ENCODE measurements at regions not wholly inside any gene's neighbourhood (a gene's known extent, or its start where the extent isn't known, plus 50 kb on each side); places are given as distances from the start of the nearest gene placed in this dataset.
"Not testable (repeated sequence)": the region's sequence is repeated elsewhere in the genome, so short reads cannot be mapped to it uniquely, and the experiment has no call there.

GRCh38 chr3:151591441-151591840 is 130.6 kb upstream of the IGSF10 start:
- ATAC-seq (no peak), DNase-seq (no peak)
- H3K9me3 Mint-ChIP-seq (ENCODE audit: insufficient read depth) = no peaks in the 10 kb centered on the region
- ChIA-PET CTCF (no interaction called here), POLR2A (interaction anchor here (0.6 kb wide), 1 partner anchor 1075 kb away, joined by 3 read pairs; no protein-coding TSS in a partner anchor)
- H3K4me3 Mint-ChIP-seq = no peak overlapping the region
- peaks cover 5% of the 10 kb centered on the region for H3K27me3 Mint-ChIP-seq (ENCODE audit: low read depth)
- no peaks in the 10 kb centered on the region for H3K36me3 Mint-ChIP-seq (ENCODE audit: low read depth)
- no peaks in the 10 kb centered on the region for H3K4me1 Mint-ChIP-seq (ENCODE audit: low read depth)
- no peak overlapping the region for H3K27ac Mint-ChIP-seq

DNA sequence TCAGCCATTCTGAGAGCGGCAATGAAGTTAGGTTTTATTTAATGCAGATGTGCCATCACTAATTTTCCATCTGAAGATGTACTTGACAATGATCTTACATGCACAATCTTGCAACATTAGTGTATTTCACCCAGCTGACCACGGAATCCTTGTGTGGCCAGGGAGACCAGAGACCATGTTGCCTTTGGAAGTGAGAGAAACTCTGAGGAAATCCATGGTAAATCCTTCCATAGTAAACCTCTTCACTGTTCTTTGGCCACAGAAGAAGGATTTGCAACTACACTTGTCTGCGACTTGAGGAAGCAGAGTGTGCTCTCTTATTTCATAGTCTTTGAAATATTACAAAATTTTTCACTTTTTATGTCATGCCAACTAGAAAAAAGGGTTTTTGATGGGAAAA is 128.4 kb upstream of the IGSF10 start:
- H3K27me3 Mint-ChIP-seq (ENCODE audit: low read depth) = peaks cover 5% of the 10 kb centered on the region
- H3K36me3 Mint-ChIP-seq (ENCODE audit: low read depth) = no peaks in the 10 kb centered on the region
- no peaks in the 10 kb centered on the region for H3K4me1 Mint-ChIP-seq (ENCODE audit: low read depth)
- CTCF ChIA-PET = no interaction called here
- no peaks in the 10 kb centered on the region for H3K9me3 Mint-ChIP-seq (ENCODE audit: insufficient read depth)
- DNase-seq (no peak), ATAC-seq (no peak)
- POLR2A ChIA-PET = no interaction called here
- no peak overlapping the region for H3K27ac Mint-ChIP-seq
- no peak overlapping the region for H3K4me3 Mint-ChIP-seq

DNA sequence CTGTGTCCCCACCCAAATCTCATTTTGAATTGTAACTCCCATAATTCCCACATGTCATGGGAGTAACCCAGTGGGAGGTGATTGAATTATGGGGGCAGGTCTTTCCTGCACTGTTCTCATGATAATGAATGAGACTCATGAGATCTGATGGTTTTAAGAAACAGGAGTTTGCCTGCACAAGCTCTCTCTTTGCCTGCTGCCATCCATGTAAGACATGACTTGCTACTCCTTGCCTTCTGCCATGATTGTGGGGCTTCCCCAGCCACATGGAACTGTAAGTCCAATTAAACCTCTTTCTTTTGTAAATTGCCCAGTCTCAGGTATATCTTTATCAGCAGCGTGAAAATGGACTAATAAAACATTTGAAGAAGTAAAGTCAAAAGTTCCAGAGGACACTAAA is 126.8 kb upstream of the IGSF10 start:
- H3K27me3 Mint-ChIP-seq (ENCODE audit: low read depth); H3K36me3 Mint-ChIP-seq (ENCODE audit: low read depth); ATAC-seq; H3K4me1 Mint-ChIP-seq (ENCODE audit: low read depth); H3K4me3 Mint-ChIP-seq; CTCF ChIA-PET; DNase-seq; H3K9me3 Mint-ChIP-seq (ENCODE audit: insufficient read depth); POLR2A ChIA-PET; H3K27ac Mint-ChIP-seq: not testable (repeated sequence)

GRCh38 chr3:151584566-151584965 is 123.7 kb upstream of the IGSF10 start:
- no peaks in the 10 kb centered on the region for H3K27me3 Mint-ChIP-seq (ENCODE audit: low read depth)
- CTCF ChIA-PET = interaction anchor here (1.0 kb wide), 1 partner anchor 14 kb away, joined by 3 read pairs; no protein-coding TSS in a partner anchor
- no peak for ATAC-seq
- H3K4me1 Mint-ChIP-seq (ENCODE audit: low read depth) = no peaks in the 10 kb centered on the region
- no peak overlapping the region for H3K27ac Mint-ChIP-seq
- POLR2A ChIA-PET = no interaction called here
- H3K9me3 Mint-ChIP-seq (ENCODE audit: insufficient read depth) = no peaks in the 10 kb centered on the region
- no peak overlapping the region for H3K4me3 Mint-ChIP-seq
- no peaks in the 10 kb centered on the region for H3K36me3 Mint-ChIP-seq (ENCODE audit: low read depth)
- DNase-seq = no peak

GRCh38 chr3:151581035-151581434 is 120.2 kb upstream of the IGSF10 start:
- H3K4me1 Mint-ChIP-seq (ENCODE audit: low read depth) = no peaks in the 10 kb centered on the region
- no peak for ATAC-seq
- ChIA-PET CTCF (no interaction called here), POLR2A (no interaction called here)
- no peak overlapping the region for H3K4me3 Mint-ChIP-seq
- H3K9me3 Mint-ChIP-seq (ENCODE audit: insufficient read depth) = no peaks in the 10 kb centered on the region
- no peak overlapping the region for H3K27ac Mint-ChIP-seq
- H3K36me3 Mint-ChIP-seq (ENCODE audit: low read depth) = no peaks in the 10 kb centered on the region
- peaks cover 2% of the 10 kb centered on the region for H3K27me3 Mint-ChIP-seq (ENCODE audit: low read depth)
- no peak for DNase-seq

DNA sequence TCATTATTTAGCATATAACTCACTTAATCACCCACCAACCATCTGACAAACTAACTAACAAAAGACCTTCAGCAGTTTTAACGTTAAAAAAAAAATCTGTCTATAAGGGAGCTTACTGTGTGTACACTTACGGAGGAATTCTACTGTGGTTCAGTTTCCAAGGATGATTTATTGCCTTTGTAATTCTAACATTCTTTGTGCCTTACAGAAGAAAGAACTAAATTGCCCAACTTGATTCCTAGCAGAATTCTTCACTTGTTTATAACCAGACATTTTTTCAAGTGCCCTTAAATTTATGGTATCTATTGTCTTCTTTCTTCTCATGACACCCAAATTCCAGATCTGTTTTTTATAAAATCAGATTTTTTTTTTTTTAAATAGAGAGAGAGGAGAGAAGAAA is 119.7 kb upstream of the IGSF10 start:
- Mint-ChIP-seq H3K36me3 (ENCODE audit: low read depth) (no peaks in the 10 kb centered on the region), H3K4me3 (no peak overlapping the region), H3K27me3 (ENCODE audit: low read depth) (peaks cover 2% of the 10 kb centered on the region), H3K9me3 (ENCODE audit: insufficient read depth) (no peaks in the 10 kb centered on the region), H3K4me1 (ENCODE audit: low read depth) (no peaks in the 10 kb centered on the region), H3K27ac (no peak overlapping the region)
- ATAC-seq = no peak
- CTCF ChIA-PET = no interaction called here
- DNase-seq = no peak
- POLR2A ChIA-PET = no interaction called here

DNA sequence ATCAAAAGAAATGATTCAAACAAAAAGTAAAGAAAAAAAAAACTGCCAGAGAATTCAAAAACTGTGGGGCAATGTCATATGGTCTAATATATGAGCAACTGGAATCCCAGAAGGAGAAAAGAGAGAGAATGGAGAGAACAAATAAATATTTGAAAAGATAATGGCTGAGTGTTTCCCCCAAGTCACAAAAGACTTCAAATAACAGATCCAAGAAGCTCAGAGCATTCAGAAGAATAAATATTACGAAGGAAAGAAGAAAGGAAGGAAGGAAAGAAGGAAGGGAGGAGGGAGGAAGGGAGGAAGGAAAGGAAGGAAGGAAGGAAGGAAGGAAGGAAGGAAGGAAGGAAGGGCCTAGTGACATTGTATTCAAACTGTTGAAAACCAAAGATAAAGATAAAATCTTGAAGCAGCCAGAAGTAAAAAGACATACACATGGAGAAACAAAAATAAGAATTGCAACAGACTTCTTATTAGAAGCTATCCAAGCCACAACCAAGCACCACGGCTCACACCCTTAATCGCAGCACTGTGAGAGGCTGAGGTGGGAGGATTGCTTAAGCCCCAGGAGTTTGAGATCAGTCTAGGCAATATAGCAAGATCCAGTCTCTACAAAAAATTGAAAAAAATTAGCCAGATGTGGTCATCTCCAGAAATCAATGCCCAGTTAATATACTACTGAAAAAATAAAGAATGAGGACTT is 118.9 kb upstream of the IGSF10 start:
- Mint-ChIP-seq H3K27me3 (ENCODE audit: low read depth) (peaks cover 2% of the 10 kb centered on the region), H3K9me3 (ENCODE audit: insufficient read depth) (no peaks in the 10 kb centered on the region), H3K4me3 (no peak overlapping the region), H3K27ac (no peak overlapping the region), H3K36me3 (ENCODE audit: low read depth) (no peaks in the 10 kb centered on the region), H3K4me1 (ENCODE audit: low read depth) (no peaks in the 10 kb centered on the region)
- no peak for DNase-seq
- no peak for ATAC-seq
- ChIA-PET POLR2A (no interaction called here), CTCF (interaction anchor here (0.6 kb wide), 1 partner anchor 344 kb away, joined by 4 read pairs; no protein-coding TSS in a partner anchor)

- H3K9me3 Mint-ChIP-seq (ENCODE audit: insufficient read depth) = no peaks in the 10 kb centered on the region
- peaks cover 2% of the 10 kb centered on the region for H3K27me3 Mint-ChIP-seq (ENCODE audit: low read depth)
- ChIA-PET POLR2A (no interaction called here), CTCF (no interaction called here)
- DNase-seq (no peak), ATAC-seq (no peak)
- H3K27ac Mint-ChIP-seq = no peak overlapping the region
- H3K4me3 Mint-ChIP-seq = no peak overlapping the region
- H3K4me1 Mint-ChIP-seq (ENCODE audit: low read depth) = no peaks in the 10 kb centered on the region
- H3K36me3 Mint-ChIP-seq (ENCODE audit: low read depth) = no peaks in the 10 kb centered on the region
Measured at GRCh38 chr3:151578495-151578894, 117.6 kb upstream of the IGSF10 start.

DNA sequence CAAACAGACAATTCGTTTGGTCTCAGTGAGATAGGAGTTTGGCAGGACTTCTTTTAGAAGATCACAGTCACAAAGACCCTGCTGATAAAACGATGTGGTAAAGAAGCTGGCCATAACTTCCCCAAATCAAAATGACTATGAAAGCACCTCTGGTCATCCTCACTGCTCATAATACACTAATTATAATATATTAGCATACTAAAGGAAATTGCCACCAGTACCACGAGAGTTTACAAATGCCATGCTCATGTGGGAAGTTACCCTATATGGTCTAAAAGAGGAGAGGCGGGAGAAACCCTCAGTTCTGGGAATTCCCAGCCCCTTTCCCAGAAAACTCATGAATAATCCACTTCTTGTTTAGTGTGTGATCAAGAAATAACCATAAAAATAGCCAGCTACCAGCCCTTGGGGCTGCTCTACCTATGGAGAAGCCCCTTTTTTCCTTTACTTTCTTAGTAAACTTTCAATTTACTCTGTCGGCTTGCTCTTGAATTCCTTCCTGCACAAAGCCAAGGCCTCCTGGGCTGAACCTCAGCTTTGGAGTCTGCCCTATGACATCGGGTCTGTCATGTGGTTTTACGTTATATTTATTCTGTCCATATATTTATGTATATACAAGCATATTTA is 115.8 kb upstream of the IGSF10 start:
- ATAC-seq (no peak), DNase-seq (no peak)
- H3K4me3 Mint-ChIP-seq = no peak overlapping the region
- ChIA-PET POLR2A (no interaction called here), CTCF (no interaction called here)
- no peaks in the 10 kb centered on the region for H3K4me1 Mint-ChIP-seq (ENCODE audit: low read depth)
- H3K27me3 Mint-ChIP-seq (ENCODE audit: low read depth) = peaks cover 2% of the 10 kb centered on the region
- H3K36me3 Mint-ChIP-seq (ENCODE audit: low read depth) = no peaks in the 10 kb centered on the region
- no peaks in the 10 kb centered on the region for H3K9me3 Mint-ChIP-seq (ENCODE audit: insufficient read depth)
- H3K27ac Mint-ChIP-seq = no peak overlapping the region

- Mint-ChIP-seq H3K4me3 (no peak overlapping the region), H3K27me3 (ENCODE audit: low read depth) (no peaks in the 10 kb centered on the region), H3K9me3 (ENCODE audit: insufficient read depth) (no peaks in the 10 kb centered on the region), H3K36me3 (ENCODE audit: low read depth) (no peaks in the 10 kb centered on the region), H3K4me1 (ENCODE audit: low read depth) (no peaks in the 10 kb centered on the region), H3K27ac (no peak overlapping the region)
- ATAC-seq (no peak), DNase-seq (no peak)
- ChIA-PET CTCF (interaction anchor here (0.6 kb wide), 1 partner anchor 710 kb away, joined by 3 read pairs; no protein-coding TSS in a partner anchor), POLR2A (interaction anchor here (0.5 kb wide), 1 partner anchor 280 kb away, joined by 4 read pairs; no protein-coding TSS in a partner anchor)
Measured at GRCh38 chr3:151568184-151568583, 107.3 kb upstream of the IGSF10 start.

GRCh38 chr3:151567477-151567876 is 106.6 kb upstream of the IGSF10 start:
- Mint-ChIP-seq H3K27ac (no peak overlapping the region), H3K36me3 (ENCODE audit: low read depth) (no peaks in the 10 kb centered on the region), H3K27me3 (ENCODE audit: low read depth) (no peaks in the 10 kb centered on the region), H3K4me1 (ENCODE audit: low read depth) (no peaks in the 10 kb centered on the region), H3K9me3 (ENCODE audit: insufficient read depth) (no peaks in the 10 kb centered on the region), H3K4me3 (no peak overlapping the region)
- ChIA-PET CTCF (no interaction called here), POLR2A (no interaction called here)
- DNase-seq = no peak
- ATAC-seq = no peak

- Mint-ChIP-seq H3K4me3 (no peak overlapping the region), H3K4me1 (ENCODE audit: low read depth) (no peaks in the 10 kb centered on the region), H3K27me3 (ENCODE audit: low read depth) (no peaks in the 10 kb centered on the region), H3K27ac (no peak overlapping the region), H3K9me3 (ENCODE audit: insufficient read depth) (no peaks in the 10 kb centered on the region), H3K36me3 (ENCODE audit: low read depth) (no peaks in the 10 kb centered on the region)
- POLR2A ChIA-PET = no interaction called here
- DNase-seq = no peak
- ATAC-seq = no peak
- CTCF ChIA-PET = no interaction called here
Measured at GRCh38 chr3:151564261-151564660, 103.4 kb upstream of the IGSF10 start.

- ATAC-seq (no peak), DNase-seq (no peak)
- H3K4me3 Mint-ChIP-seq = no peak overlapping the region
- H3K9me3 Mint-ChIP-seq (ENCODE audit: insufficient read depth) = no peaks in the 10 kb centered on the region
- no peak overlapping the region for H3K27ac Mint-ChIP-seq
- H3K27me3 Mint-ChIP-seq (ENCODE audit: low read depth) = no peaks in the 10 kb centered on the region
- H3K36me3 Mint-ChIP-seq (ENCODE audit: low read depth) = no peaks in the 10 kb centered on the region
- POLR2A ChIA-PET = no interaction called here
- H3K4me1 Mint-ChIP-seq (ENCODE audit: low read depth) = no peaks in the 10 kb centered on the region
- CTCF ChIA-PET = no interaction called here
Measured at GRCh38 chr3:151563305-151563704, 102.4 kb upstream of the IGSF10 start.
